A549 (cell line): ENCODE measurements at regions not wholly inside any gene's neighbourhood (a gene's known extent, or its start where the extent isn't known, plus 50 kb on each side); places are given as distances from the start of the nearest gene placed in this dataset.

Source experiments
- ATAC-seq, 2 experiments: fragments of 200-7000 bp in 1 of 2; fragments of >200 bp in 1 of 2; cut with Nextera tagmentation in 1 of 2; cut with Tn5 transposase in 1 of 2; 3 replicates each; pipeline versions ENCODE4 v1.8.0 to v1.9.1; 2018 to 2020; ENCODE audit warnings: mild to moderate bottlenecking in 1 of 2, moderate library complexity in 1 of 2
- CTCF ChIA-PET: fragments of 300-600 bp; sonication (Branson Sonifier 250); formaldehyde crosslinking; extraction: SDS; loops from one replicate; lab custom pipeline; 2021; ENCODE audit warnings: antibody characterized with exemption, inconsistent platforms; lab: Yijun Ruan, JAX
- POLR2A ChIA-PET: fragments of 350-600 bp; formaldehyde crosslinking; extraction: SDS; loops from one replicate; lab custom pipeline; 2021; ENCODE audit warnings: antibody characterized with exemption, inconsistent platforms; lab: Yijun Ruan, JAX
- DNase-seq, 2 experiments: peaks; one replicate each; pipeline versions ENCODE4 v3.0.0 to v3.0.0-alpha.2; 2011 to 2016; ENCODE audit warnings: low read depth in 1 of 2, low spot score in 1 of 2
- FAIRE-seq: peaks from 2 replicates; lab custom pipeline; 2011; peaks lifted over from hg19 to GRCh38; lab: Jason Lieb, UNC
- H3K27ac ChIP-seq, 2 experiments: fragments of >200 bp; sonication (Bioruptor Twin); formaldehyde crosslinking; 3 replicates each; pipeline ENCODE4 v1.5.1; 2016 to 2017
- H3K4me1 ChIP-seq: fragments of >200 bp; sonication (Bioruptor Twin); formaldehyde crosslinking; 3 replicates; pipeline ENCODE4 v1.6.1; 2016
- H3K4me2 ChIP-seq: fragments of >200 bp; sonication (Bioruptor Twin); formaldehyde crosslinking; 3 replicates; pipeline ENCODE4 v1.6.1; 2016
- H3K4me3 ChIP-seq: fragments of >200 bp; sonication (Bioruptor Twin); formaldehyde crosslinking; 3 replicates; pipeline ENCODE4 v1.5.1; 2016
- H3K9me3 ChIP-seq: fragments of >200 bp; sonication (Bioruptor Twin); formaldehyde crosslinking; 3 replicates; pipeline ENCODE4 v1.6.1; 2016
- CEBPB ChIP-seq, 2 experiments: fragments of >200 bp in 1 of 2; sonication (Bioruptor Twin) in 1 of 2; formaldehyde crosslinking in 1 of 2; IDR thresholded peaks; 2 replicates each; pipeline ENCODE4 v1.6.1; 2012 to 2016
- HEYL ChIP-seq: fragments of 250-450 bp; sonication (Bioruptor Pico); IDR thresholded peaks from 2 replicates; pipeline ENCODE4 v1.8.0; 2021; ENCODE audit warnings: mild to moderate bottlenecking, moderate library complexity
- HOXB13 ChIP-seq: fragments of 250-450 bp; sonication (Bioruptor Pico); IDR thresholded peaks from 2 replicates; pipeline ENCODE4 v1.5.0; 2020; ENCODE audit warnings: low read depth, mild to moderate bottlenecking, moderate library complexity
- JUNB ChIP-seq: fragments of >200 bp; sonication (Bioruptor Twin); formaldehyde crosslinking; IDR thresholded peaks from 2 replicates; pipeline ENCODE4 v1.6.1; 2016
- KDM1A ChIP-seq: fragments of 200-600 bp; sonication (generic); IDR thresholded peaks from 2 replicates; pipeline ENCODE4 v1.6.1; 2016; ENCODE audit warnings: low read depth, mild to moderate bottlenecking
- MAZ ChIP-seq: fragments of 150-350 bp; IDR thresholded peaks from 2 replicates; pipeline ENCODE4 v1.6.1; 2014; ENCODE audit warnings: antibody characterized with exemption, low read depth, low read length, borderline replicate concordance
- NFE2L2 ChIP-seq: fragments of 150-350 bp; conservative IDR thresholded peaks from 2 replicates; pipeline ENCODE4 v1.6.1; 2014; ENCODE audit warnings: low read length
- NR3C1 ChIP-seq: fragments of >200 bp; sonication (Bioruptor Twin); formaldehyde crosslinking; IDR thresholded peaks from 3 replicates; pipeline ENCODE4 v1.6.1; 2017
- PHF8 ChIP-seq: fragments of 200-600 bp; sonication (generic); IDR thresholded peaks from 2 replicates; pipeline ENCODE4 v1.6.1; 2016; ENCODE audit warnings: low read depth, mild to moderate bottlenecking, antibody characterized with exemption, moderate library complexity, borderline replicate concordance
- POLR2AphosphoS2 ChIP-seq: conservative IDR thresholded peaks from 2 replicates; pipeline ENCODE4 v1.6.1; 2012; ENCODE audit warnings: low read length, improper control_type of control experiment, inconsistent platforms
- RAD21 ChIP-seq, 2 experiments: fragments of >200 bp in 1 of 2; sonication (Bioruptor Twin) in 1 of 2; formaldehyde crosslinking in 1 of 2; IDR thresholded peaks in 1 of 2; conservative IDR thresholded peaks in 1 of 2; 2 replicates in 1 of 2; 3 replicates in 1 of 2; pipeline ENCODE4 v1.6.1; 2012 to 2018; ENCODE audit warnings: inconsistent platforms in 1 of 2
- RCOR1 ChIP-seq: fragments of 150-350 bp; IDR thresholded peaks from 2 replicates; pipeline ENCODE4 v1.6.1; 2014; ENCODE audit warnings: antibody characterized with exemption, low read length, low read depth
- SREBF2 ChIP-seq: fragments of 450-650 bp; IDR thresholded peaks from 2 replicates; pipeline ENCODE4 v1.6.1; 2014; ENCODE audit warnings: mild to moderate bottlenecking, moderate library complexity
- TFCP2L1 ChIP-seq: fragments of 250-450 bp; sonication (Bioruptor Pico); IDR thresholded peaks from 2 replicates; pipeline ENCODE4 v1.5.0; 2021; ENCODE audit warnings: mild to moderate bottlenecking
- ZC3H11A ChIP-seq: fragments of 450-650 bp; IDR thresholded peaks from 2 replicates; pipeline ENCODE4 v1.6.1; 2014; ENCODE audit warnings: antibody characterized with exemption, mild to moderate bottlenecking
- ZNF302 ChIP-seq: fragments of 250-450 bp; sonication (Bioruptor Pico); IDR thresholded peaks from 2 replicates; pipeline ENCODE4 v1.9.0; 2021; ENCODE audit warnings: inconsistent platforms, mild to moderate bottlenecking, moderate library complexity
- ZSCAN20 ChIP-seq: fragments of 250-450 bp; sonication (Bioruptor Pico); IDR thresholded peaks from 2 replicates; pipeline ENCODE4 v1.8.0; 2022; ENCODE audit warnings: mild to moderate bottlenecking, moderate library complexity
- WGBS: methylation state at CpG from one replicate; pipeline ENCODE4 v1.1.6; 2017; ENCODE audit errors: missing lambda C conversion rate; 5-methylcytosine and 5-hydroxymethylcytosine counted together
- TF ChIP-seq, protein P1 (sequence below): IDR thresholded peaks from 2 replicates; pipeline ENCODE4 v1.6.1; 2012; ENCODE audit warnings: low read depth, borderline replicate concordance
- TF ChIP-seq, protein P2 (sequence below): fragments of 200-600 bp; sonication (generic); IDR thresholded peaks from 2 replicates; pipeline ENCODE4 v1.6.1; 2016; ENCODE audit warnings: antibody characterized with exemption, mild to moderate bottlenecking, moderate library complexity
- TF ChIP-seq, protein P3 (sequence below): fragments of 450-650 bp; IDR thresholded peaks from 2 replicates; pipeline ENCODE4 v1.6.1; 2014; ENCODE audit warnings: antibody characterized with exemption
- TF ChIP-seq, protein P4 (sequence below): fragments of 250-450 bp; sonication (Bioruptor Pico); IDR thresholded peaks from 2 replicates; pipeline ENCODE4 v1.5.0; 2021; ENCODE audit warnings: mild to moderate bottlenecking, moderate library complexity, borderline replicate concordance
- TF ChIP-seq, protein P5 (sequence below): fragments of >200 bp; sonication (Bioruptor Twin); formaldehyde crosslinking; IDR thresholded peaks from 3 replicates; pipeline ENCODE4 v1.6.1; 2016

DNA sequence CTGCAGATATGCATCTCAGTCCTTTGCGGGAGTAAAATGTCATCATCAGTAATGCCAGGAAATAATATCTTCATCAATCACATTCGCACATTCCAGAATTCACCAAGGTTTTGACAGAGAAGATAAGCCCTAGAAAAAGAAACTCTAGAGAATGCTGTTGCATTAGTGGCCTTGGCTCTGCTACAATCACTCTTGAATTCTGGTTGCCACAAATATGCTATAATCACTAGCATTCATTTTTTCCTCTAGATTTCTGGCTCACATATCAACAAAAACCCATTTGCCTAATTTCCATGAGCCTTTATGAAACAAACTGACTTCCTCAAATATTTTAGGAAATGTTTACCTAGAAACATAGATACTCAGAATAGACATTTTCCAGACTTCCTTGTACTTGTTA is 653.4 kb downstream of the ANXA1 start:
- 44% methylated on average over 2 of the region's 2 CpGs for WGBS
- Histone ChIP-seq H3K9me3 (no peaks in the 10 kb centered on the region), H3K27ac (no peak overlapping the region), H3K4me1 (no peaks in the 10 kb centered on the region), H3K4me2 (no peak overlapping the region), H3K4me3 (no peak overlapping the region)
- TF ChIP-seq RAD21 (conservative IDR thresholded peaks at IDR 0.05 in 1 of 2, IDR thresholded peaks at IDR 0.05 in 1 of 2): no peak
- TF ChIP-seq JUNB: no peak
- TF ChIP-seq, protein P1, sequence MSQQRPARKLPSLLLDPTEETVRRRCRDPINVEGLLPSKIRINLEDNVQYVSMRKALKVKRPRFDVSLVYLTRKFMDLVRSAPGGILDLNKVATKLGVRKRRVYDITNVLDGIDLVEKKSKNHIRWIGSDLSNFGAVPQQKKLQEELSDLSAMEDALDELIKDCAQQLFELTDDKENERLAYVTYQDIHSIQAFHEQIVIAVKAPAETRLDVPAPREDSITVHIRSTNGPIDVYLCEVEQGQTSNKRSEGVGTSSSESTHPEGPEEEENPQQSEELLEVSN: no peak
- no peak for TF ChIP-seq HEYL (CRISPR knock-in tag)
- no peak for TF ChIP-seq HOXB13 (CRISPR knock-in tag)
- TF ChIP-seq NFE2L2: no peak
- ATAC-seq (no peak), DNase-seq (no peak), FAIRE-seq (no peak)
- ChIA-PET POLR2A (no interaction called here), CTCF (no interaction called here)

DNA sequence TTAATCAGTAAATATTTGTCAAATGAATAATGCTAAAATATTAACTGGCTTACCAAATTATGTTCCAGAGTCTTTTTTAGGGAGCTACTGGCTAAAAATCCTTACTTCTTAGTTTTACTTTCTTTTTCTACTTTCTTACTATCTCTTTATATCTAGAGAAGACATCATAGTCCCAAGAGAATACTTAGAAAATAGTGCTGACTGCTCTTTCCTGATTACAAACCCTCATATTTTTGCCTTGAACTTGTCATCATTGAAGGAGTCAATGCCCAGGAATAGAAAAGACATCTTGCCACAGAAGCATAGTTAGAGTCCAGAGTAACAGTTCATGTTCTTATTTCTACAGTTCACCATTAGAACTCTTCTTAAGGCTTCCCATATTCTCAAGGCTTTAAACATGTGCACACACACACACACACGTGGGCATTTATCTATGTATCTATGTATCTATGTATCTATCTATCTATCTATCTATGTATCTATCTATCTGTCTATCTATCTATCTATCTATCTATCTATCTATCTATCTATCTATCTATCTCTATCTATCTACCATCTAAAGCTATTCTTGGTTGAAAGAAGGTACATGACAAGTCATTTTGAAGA is 654.3 kb downstream of the ANXA1 start:
- no peak overlapping the region for H3K27ac ChIP-seq
- no peaks in the 10 kb centered on the region for H3K9me3 ChIP-seq
- POLR2A ChIA-PET: no interaction called here
- no peaks in the 10 kb centered on the region for H3K4me1 ChIP-seq
- H3K4me3 ChIP-seq: no peak overlapping the region
- no peak for DNase-seq
- no peak for TF ChIP-seq ZNF302 (CRISPR knock-in tag)
- TF ChIP-seq, protein P2, sequence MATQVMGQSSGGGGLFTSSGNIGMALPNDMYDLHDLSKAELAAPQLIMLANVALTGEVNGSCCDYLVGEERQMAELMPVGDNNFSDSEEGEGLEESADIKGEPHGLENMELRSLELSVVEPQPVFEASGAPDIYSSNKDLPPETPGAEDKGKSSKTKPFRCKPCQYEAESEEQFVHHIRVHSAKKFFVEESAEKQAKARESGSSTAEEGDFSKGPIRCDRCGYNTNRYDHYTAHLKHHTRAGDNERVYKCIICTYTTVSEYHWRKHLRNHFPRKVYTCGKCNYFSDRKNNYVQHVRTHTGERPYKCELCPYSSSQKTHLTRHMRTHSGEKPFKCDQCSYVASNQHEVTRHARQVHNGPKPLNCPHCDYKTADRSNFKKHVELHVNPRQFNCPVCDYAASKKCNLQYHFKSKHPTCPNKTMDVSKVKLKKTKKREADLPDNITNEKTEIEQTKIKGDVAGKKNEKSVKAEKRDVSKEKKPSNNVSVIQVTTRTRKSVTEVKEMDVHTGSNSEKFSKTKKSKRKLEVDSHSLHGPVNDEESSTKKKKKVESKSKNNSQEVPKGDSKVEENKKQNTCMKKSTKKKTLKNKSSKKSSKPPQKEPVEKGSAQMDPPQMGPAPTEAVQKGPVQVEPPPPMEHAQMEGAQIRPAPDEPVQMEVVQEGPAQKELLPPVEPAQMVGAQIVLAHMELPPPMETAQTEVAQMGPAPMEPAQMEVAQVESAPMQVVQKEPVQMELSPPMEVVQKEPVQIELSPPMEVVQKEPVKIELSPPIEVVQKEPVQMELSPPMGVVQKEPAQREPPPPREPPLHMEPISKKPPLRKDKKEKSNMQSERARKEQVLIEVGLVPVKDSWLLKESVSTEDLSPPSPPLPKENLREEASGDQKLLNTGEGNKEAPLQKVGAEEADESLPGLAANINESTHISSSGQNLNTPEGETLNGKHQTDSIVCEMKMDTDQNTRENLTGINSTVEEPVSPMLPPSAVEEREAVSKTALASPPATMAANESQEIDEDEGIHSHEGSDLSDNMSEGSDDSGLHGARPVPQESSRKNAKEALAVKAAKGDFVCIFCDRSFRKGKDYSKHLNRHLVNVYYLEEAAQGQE: no peak
- TF ChIP-seq JUNB: no peak
- no peak for TF ChIP-seq TFCP2L1 (CRISPR knock-in tag)
- no peak for TF ChIP-seq RAD21 (conservative IDR thresholded peaks at IDR 0.05 in 1 of 2, IDR thresholded peaks at IDR 0.05 in 1 of 2)
- TF ChIP-seq PHF8: no peak
- TF ChIP-seq, protein P3, sequence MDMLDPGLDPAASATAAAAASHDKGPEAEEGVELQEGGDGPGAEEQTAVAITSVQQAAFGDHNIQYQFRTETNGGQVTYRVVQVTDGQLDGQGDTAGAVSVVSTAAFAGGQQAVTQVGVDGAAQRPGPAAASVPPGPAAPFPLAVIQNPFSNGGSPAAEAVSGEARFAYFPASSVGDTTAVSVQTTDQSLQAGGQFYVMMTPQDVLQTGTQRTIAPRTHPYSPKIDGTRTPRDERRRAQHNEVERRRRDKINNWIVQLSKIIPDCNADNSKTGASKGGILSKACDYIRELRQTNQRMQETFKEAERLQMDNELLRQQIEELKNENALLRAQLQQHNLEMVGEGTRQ: no peak
- TF ChIP-seq, all 56 proteins: peak for 0
- FAIRE-seq: no peak
- CTCF ChIA-PET: no interaction called here
- no peak overlapping the region for H3K4me2 ChIP-seq
- ATAC-seq: no peak
- 0% methylated on average over 1 of the region's 1 CpG for WGBS

DNA sequence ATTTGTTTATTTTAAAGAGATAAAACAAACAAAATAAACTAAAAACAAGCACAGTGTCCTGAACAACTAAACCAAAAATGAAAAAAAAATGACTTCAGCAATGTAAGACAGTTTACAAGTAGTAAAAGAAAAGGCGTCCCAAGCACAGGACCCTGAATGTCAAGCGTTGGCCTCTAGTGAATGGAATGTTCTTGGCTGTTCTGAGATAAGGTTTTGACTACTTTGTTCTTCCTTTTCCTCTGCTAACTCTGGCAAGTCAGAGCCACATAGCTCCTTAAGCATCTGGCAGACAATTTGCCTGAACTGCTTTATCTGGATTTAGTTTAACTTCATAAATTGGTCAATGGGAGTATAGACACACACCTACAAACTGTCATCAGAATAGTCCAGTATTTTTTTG is 655.2 kb downstream of the ANXA1 start:
- Histone ChIP-seq H3K4me2 (no peak overlapping the region), H3K27ac (no peak overlapping the region), H3K4me3 (no peak overlapping the region), H3K4me1 (no peaks in the 10 kb centered on the region), H3K9me3 (no peaks in the 10 kb centered on the region)
- ChIA-PET POLR2A (no interaction called here), CTCF (no interaction called here)
- DNase-seq (no peak), FAIRE-seq (no peak), ATAC-seq (no peak)
- 0% methylated on average over 2 of the region's 2 CpGs for WGBS
- no peak for TF ChIP-seq CEBPB (IDR thresholded peaks at IDR 0.05)
- no peak for TF ChIP-seq KDM1A
- no peak for TF ChIP-seq JUNB
- TF ChIP-seq NR3C1: no peak
- no peak for TF ChIP-seq ZSCAN20 (CRISPR knock-in tag)
- TF ChIP-seq POLR2AphosphoS2: no peak
- TF ChIP-seq, protein P4, sequence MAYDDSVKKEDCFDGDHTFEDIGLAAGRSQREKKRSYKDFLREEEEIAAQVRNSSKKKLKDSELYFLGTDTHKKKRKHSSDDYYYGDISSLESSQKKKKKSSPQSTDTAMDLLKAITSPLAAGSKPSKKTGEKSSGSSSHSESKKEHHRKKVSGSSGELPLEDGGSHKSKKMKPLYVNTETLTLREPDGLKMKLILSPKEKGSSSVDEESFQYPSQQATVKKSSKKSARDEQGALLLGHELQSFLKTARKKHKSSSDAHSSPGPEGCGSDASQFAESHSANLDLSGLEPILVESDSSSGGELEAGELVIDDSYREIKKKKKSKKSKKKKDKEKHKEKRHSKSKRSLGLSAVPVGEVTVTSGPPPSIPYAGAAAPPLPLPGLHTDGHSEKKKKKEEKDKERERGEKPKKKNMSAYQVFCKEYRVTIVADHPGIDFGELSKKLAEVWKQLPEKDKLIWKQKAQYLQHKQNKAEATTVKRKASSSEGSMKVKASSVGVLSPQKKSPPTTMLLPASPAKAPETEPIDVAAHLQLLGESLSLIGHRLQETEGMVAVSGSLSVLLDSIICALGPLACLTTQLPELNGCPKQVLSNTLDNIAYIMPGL (CRISPR knock-in tag): no peak
- TF ChIP-seq MAZ: no peak
- TF ChIP-seq, protein P1: no peak
- no peak for TF ChIP-seq ZC3H11A
- no peak for TF ChIP-seq SREBF2
- TF ChIP-seq, protein P5, sequence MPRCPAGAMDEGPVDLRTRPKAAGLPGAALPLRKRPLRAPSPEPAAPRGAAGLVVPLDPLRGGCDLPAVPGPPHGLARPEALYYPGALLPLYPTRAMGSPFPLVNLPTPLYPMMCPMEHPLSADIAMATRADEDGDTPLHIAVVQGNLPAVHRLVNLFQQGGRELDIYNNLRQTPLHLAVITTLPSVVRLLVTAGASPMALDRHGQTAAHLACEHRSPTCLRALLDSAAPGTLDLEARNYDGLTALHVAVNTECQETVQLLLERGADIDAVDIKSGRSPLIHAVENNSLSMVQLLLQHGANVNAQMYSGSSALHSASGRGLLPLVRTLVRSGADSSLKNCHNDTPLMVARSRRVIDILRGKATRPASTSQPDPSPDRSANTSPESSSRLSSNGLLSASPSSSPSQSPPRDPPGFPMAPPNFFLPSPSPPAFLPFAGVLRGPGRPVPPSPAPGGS: no peak
- no peak for TF ChIP-seq RCOR1
- TF ChIP-seq TFCP2L1 (CRISPR knock-in tag): no peak
